ENCODE measurements at regions not wholly inside any gene's neighbourhood (a gene's known extent, or its start where the extent isn't known, plus 50 kb on each side); places are given as distances from the start of the nearest gene placed in this dataset.
"Not testable (repeated sequence)": the region's sequence is repeated elsewhere in the genome, so short reads cannot be mapped to it uniquely, and the experiment has no call there.

DNA sequence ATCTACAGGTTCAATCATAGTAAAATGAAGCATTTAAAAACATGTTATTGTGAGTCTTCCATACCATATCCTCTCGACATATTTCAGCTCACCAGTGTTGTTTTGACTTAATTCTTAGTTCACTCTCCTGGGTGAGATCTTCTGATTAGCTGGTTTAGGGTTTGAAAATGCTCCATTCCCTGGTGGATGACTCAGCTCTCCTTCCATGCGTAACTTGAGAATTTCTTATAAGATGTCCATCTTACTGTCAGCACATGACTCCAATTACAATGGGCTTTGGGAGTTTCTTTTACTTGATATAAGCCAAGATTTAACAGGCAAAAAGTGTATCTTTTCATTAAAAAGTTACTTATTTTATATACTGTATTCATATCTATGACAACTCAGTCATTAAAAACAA, 476.5 kb downstream of the BRINP3 start:
- TF ChIP-seq, protein P1, sequence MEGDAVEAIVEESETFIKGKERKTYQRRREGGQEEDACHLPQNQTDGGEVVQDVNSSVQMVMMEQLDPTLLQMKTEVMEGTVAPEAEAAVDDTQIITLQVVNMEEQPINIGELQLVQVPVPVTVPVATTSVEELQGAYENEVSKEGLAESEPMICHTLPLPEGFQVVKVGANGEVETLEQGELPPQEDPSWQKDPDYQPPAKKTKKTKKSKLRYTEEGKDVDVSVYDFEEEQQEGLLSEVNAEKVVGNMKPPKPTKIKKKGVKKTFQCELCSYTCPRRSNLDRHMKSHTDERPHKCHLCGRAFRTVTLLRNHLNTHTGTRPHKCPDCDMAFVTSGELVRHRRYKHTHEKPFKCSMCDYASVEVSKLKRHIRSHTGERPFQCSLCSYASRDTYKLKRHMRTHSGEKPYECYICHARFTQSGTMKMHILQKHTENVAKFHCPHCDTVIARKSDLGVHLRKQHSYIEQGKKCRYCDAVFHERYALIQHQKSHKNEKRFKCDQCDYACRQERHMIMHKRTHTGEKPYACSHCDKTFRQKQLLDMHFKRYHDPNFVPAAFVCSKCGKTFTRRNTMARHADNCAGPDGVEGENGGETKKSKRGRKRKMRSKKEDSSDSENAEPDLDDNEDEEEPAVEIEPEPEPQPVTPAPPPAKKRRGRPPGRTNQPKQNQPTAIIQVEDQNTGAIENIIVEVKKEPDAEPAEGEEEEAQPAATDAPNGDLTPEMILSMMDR (IDR thresholded peaks at IDR 0.05; ENCODE audit: extremely low read depth, low read depth, low read length): no peak
- no peaks in the 10 kb centered on the region for H3K4me1 ChIP-seq (ENCODE audit: insufficient read depth, low read length)
- H3K36me3 ChIP-seq (ENCODE audit: insufficient read depth, low read length): no peaks in the 10 kb centered on the region
- H3K27me3 ChIP-seq (ENCODE audit: insufficient read depth, low read length): no peaks in the 10 kb centered on the region
- no peaks in the 10 kb centered on the region for H3K79me2 ChIP-seq (ENCODE audit: insufficient read depth, low read length)
- no peak overlapping the region for H3K4me3 ChIP-seq (ENCODE audit: insufficient read depth, low read length)
- DNase-seq (ENCODE audit: insufficient read length, low spot score, missing footprints): no peak
- H2AFZ ChIP-seq (ENCODE audit: low read length): no peak overlapping the region
- H3K4me2 ChIP-seq (ENCODE audit: insufficient read depth, low read length): no peak overlapping the region
- H4K20me1 ChIP-seq (ENCODE audit: insufficient read depth, low read length): no peaks in the 10 kb centered on the region
- no peaks in the 10 kb centered on the region for H3K9me3 ChIP-seq (ENCODE audit: low read depth, low read length)
- no peak overlapping the region for H3K27ac ChIP-seq (ENCODE audit: low read depth, low read length)

DNA sequence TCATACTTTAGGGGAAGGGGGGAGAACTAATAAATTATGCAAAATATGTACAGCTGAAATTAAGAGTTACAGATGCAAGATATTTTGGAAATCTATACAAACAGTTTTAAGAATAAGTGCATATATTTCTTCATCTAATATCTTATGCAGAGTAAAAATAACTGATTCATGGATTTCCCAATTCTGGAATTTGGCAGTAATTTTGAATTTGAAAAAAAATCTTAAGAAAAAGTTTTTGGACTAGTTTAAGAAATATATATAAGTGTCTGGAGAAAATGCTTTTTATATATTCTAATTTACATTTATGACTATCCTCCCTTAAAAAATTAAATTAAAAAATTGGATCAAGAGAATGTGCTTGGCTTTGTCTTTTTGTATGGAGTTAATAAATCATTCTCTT, 474.3 kb downstream of the BRINP3 start:
- Histone ChIP-seq H3K27me3 (ENCODE audit: insufficient read depth, low read length) (no peaks in the 10 kb centered on the region), H3K9me3 (ENCODE audit: low read depth, low read length) (no peaks in the 10 kb centered on the region), H3K27ac (ENCODE audit: low read depth, low read length) (no peak overlapping the region), H3K4me3 (ENCODE audit: insufficient read depth, low read length) (no peak overlapping the region), H3K4me2 (ENCODE audit: insufficient read depth, low read length) (no peak overlapping the region), H2AFZ (ENCODE audit: low read length) (no peak overlapping the region), H3K4me1 (ENCODE audit: insufficient read depth, low read length) (no peaks in the 10 kb centered on the region), H3K36me3 (ENCODE audit: insufficient read depth, low read length) (no peaks in the 10 kb centered on the region), H4K20me1 (ENCODE audit: insufficient read depth, low read length) (no peaks in the 10 kb centered on the region), H3K79me2 (ENCODE audit: insufficient read depth, low read length) (no peaks in the 10 kb centered on the region)
- no peak for DNase-seq (ENCODE audit: insufficient read length, low spot score, missing footprints)
- TF ChIP-seq, protein P1 (IDR thresholded peaks at IDR 0.05; ENCODE audit: extremely low read depth, low read depth, low read length): no peak

DNA sequence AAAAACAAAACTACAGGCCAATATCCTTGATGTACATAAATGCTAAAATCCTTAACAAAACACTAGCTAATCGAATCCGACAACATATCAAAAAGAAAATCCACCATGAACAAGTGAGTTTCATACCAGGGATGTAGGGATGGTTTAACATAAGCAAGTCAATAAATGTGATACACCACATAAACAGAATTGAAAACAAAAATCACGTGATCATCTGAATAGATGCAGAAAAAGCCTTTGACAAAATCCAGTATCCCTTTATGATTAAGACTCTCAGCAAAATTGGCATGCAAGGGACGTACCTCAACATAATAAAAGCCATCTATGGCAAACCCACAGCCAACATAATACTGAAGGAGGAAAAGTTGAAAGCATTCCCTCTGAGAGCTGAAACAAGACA, 466.1 kb downstream of the BRINP3 start:
- Histone ChIP-seq H3K4me3 (ENCODE audit: insufficient read depth, low read length) (no peak overlapping the region), H3K27me3 (ENCODE audit: insufficient read depth, low read length) (no peaks in the 10 kb centered on the region), H3K9me3 (ENCODE audit: low read depth, low read length) (no peaks in the 10 kb centered on the region), H3K4me1 (ENCODE audit: insufficient read depth, low read length) (no peaks in the 10 kb centered on the region), H3K36me3 (ENCODE audit: insufficient read depth, low read length) (no peaks in the 10 kb centered on the region), H3K4me2 (ENCODE audit: insufficient read depth, low read length) (no peak overlapping the region), H4K20me1 (ENCODE audit: insufficient read depth, low read length) (no peaks in the 10 kb centered on the region), H2AFZ (ENCODE audit: low read length) (no peak overlapping the region), H3K79me2 (ENCODE audit: insufficient read depth, low read length) (no peaks in the 10 kb centered on the region), H3K27ac (ENCODE audit: low read depth, low read length) (no peak overlapping the region)
- TF ChIP-seq, protein P1 (IDR thresholded peaks at IDR 0.05; ENCODE audit: extremely low read depth, low read depth, low read length): no peak
- DNase-seq (ENCODE audit: insufficient read length, low spot score, missing footprints): no peak

DNA sequence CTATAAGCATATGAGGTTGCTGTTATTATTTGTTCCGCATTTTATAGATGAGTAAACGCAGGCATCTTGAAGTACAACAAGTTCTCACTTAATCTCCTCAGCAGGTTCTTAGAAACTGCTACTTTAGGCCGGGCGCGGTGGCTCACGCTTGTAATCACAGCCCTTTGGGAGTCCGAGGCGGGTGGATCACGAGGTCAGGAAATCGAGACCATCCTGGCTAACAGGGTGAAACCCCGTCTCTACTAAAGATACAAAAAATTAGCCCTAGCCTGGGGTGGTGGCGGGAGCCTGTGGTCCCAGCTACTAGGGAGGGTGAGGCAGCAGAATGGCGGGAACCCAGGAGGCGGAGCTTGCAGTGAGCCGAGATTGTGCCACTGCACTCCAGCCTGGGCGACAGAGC, 458.5 kb downstream of the BRINP3 start:
- H3K4me2 ChIP-seq (ENCODE audit: insufficient read depth, low read length); H4K20me1 ChIP-seq (ENCODE audit: insufficient read depth, low read length); H3K27ac ChIP-seq (ENCODE audit: low read depth, low read length); H3K4me3 ChIP-seq (ENCODE audit: insufficient read depth, low read length); H2AFZ ChIP-seq (ENCODE audit: low read length); H3K36me3 ChIP-seq (ENCODE audit: insufficient read depth, low read length); H3K4me1 ChIP-seq (ENCODE audit: insufficient read depth, low read length); H3K79me2 ChIP-seq (ENCODE audit: insufficient read depth, low read length); H3K27me3 ChIP-seq (ENCODE audit: insufficient read depth, low read length); H3K9me3 ChIP-seq (ENCODE audit: low read depth, low read length); DNase-seq (ENCODE audit: insufficient read length, low spot score, missing footprints): not testable (repeated sequence)

DNA sequence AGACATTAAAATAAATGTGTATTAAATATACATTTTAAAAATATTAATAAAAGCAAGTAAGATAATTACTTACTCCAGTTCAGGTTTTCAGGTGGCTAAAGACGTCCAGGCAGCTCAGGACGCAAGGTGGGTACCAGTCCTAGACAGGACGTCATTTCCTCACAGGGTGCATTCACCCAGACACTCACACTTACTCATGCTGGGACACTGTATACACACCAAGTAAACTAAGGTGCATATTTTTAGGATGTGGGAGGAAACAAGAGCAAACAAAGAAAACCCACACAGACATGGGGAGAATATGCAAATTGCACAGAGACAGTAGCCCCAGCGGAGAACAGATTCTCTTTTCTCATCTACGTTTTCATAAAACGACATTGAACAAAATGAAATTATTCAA, 457.9 kb downstream of the BRINP3 start:
- H3K27me3 ChIP-seq (ENCODE audit: insufficient read depth, low read length): no peaks in the 10 kb centered on the region
- no peaks in the 10 kb centered on the region for H3K79me2 ChIP-seq (ENCODE audit: insufficient read depth, low read length)
- H3K4me3 ChIP-seq (ENCODE audit: insufficient read depth, low read length): no peak overlapping the region
- no peaks in the 10 kb centered on the region for H4K20me1 ChIP-seq (ENCODE audit: insufficient read depth, low read length)
- H3K27ac ChIP-seq (ENCODE audit: low read depth, low read length): no peak overlapping the region
- no peaks in the 10 kb centered on the region for H3K9me3 ChIP-seq (ENCODE audit: low read depth, low read length)
- TF ChIP-seq, protein P1 (IDR thresholded peaks at IDR 0.05; ENCODE audit: extremely low read depth, low read depth, low read length): no peak
- DNase-seq (ENCODE audit: insufficient read length, low spot score, missing footprints): no peak
- H3K4me2 ChIP-seq (ENCODE audit: insufficient read depth, low read length): no peak overlapping the region
- no peaks in the 10 kb centered on the region for H3K4me1 ChIP-seq (ENCODE audit: insufficient read depth, low read length)
- H2AFZ ChIP-seq (ENCODE audit: low read length): no peak overlapping the region
- no peaks in the 10 kb centered on the region for H3K36me3 ChIP-seq (ENCODE audit: insufficient read depth, low read length)
